Keratinocyte (primary cell): ENCODE measurements at regions not wholly inside any gene's neighbourhood (a gene's known extent, or its start where the extent isn't known, plus 50 kb on each side); places are given as distances from the start of the nearest gene placed in this dataset.

Experiments used
- DNase-seq: peaks from one replicate; pipeline ENCODE4 v3.0.0-alpha.2; 2011; ENCODE audit warnings: low read depth, missing footprints, low spot score
- FAIRE-seq: peaks from 2 replicates; lab custom pipeline; 2011; peaks lifted over from hg19 to GRCh38; lab: Jason Lieb, UNC
- H2AFZ ChIP-seq: 2 replicates; pipeline ENCODE4 v1.6.0; 2012; ENCODE audit warnings: low read length, control low read depth, inconsistent platforms; ENCODE audit not compliant: control insufficient read depth
- H3K27ac ChIP-seq: 2 replicates; pipeline ENCODE4 v1.5.1; 2011; ENCODE audit warnings: low read length; ENCODE audit not compliant: control insufficient read depth, insufficient read depth
- H3K27me3 ChIP-seq: 3 replicates; pipeline ENCODE4 v1.6.0; 2011; ENCODE audit warnings: low read length; ENCODE audit not compliant: control insufficient read depth, insufficient read depth; ENCODE audit errors: extremely low read depth
- H3K36me3 ChIP-seq, 2 experiments: 2 replicates in 1 of 2; 3 replicates in 1 of 2; pipeline ENCODE4 v1.5.1; 2011; ENCODE audit warnings: low read length in 2 of 2, mild to moderate bottlenecking in 1 of 2; ENCODE audit not compliant: control insufficient read depth in 2 of 2, insufficient read depth in 2 of 2; ENCODE audit errors: extremely low read depth in 1 of 2
- H3K4me1 ChIP-seq: 3 replicates; pipeline ENCODE4 v1.5.1; 2011; ENCODE audit warnings: low read length; ENCODE audit not compliant: control insufficient read depth, insufficient read depth; ENCODE audit errors: extremely low read depth
- H3K4me2 ChIP-seq: 3 replicates; pipeline ENCODE4 v1.6.0; 2011; ENCODE audit warnings: low read depth, low read length; ENCODE audit not compliant: control insufficient read depth, insufficient read depth; ENCODE audit errors: extremely low read depth
- H3K4me3 ChIP-seq, 3 experiments: fragments of 200-600 bp in 1 of 3; sonication (generic) in 1 of 3; 2 replicates in 2 of 3; 3 replicates in 1 of 3; pipeline ENCODE4 v1.5.1; 2011 to 2016; ENCODE audit warnings: low read length in 3 of 3, mild to moderate bottlenecking in 3 of 3, control low read depth in 2 of 3, inconsistent platforms in 1 of 3, low read depth in 1 of 3, mixed read lengths in 1 of 3, mixed run types in 1 of 3, moderate library complexity in 1 of 3; ENCODE audit not compliant: control insufficient read depth in 2 of 3, insufficient read depth in 2 of 3; ENCODE audit errors: extremely low read depth in 1 of 3
- H3K79me2 ChIP-seq: 2 replicates; pipeline ENCODE4 v1.6.0; 2012; ENCODE audit warnings: low read length; ENCODE audit not compliant: control insufficient read depth, insufficient read depth
- H3K9ac ChIP-seq: 3 replicates; pipeline ENCODE4 v1.6.0; 2011; ENCODE audit warnings: low read length; ENCODE audit not compliant: control insufficient read depth, insufficient read depth; ENCODE audit errors: extremely low read depth
- H3K9me1 ChIP-seq: 3 replicates; pipeline ENCODE4 v1.6.0; 2011; ENCODE audit warnings: low read length; ENCODE audit not compliant: control insufficient read depth, insufficient read depth; ENCODE audit errors: extremely low read depth
- H3K9me3 ChIP-seq: 2 replicates; pipeline ENCODE4 v1.5.1; 2012; ENCODE audit warnings: low read depth, low read length; ENCODE audit not compliant: control insufficient read depth
- H4K20me1 ChIP-seq: 3 replicates; pipeline ENCODE4 v1.6.0; 2011; ENCODE audit warnings: low read length; ENCODE audit not compliant: control insufficient read depth, insufficient read depth; ENCODE audit errors: extremely low read depth
- CTCF ChIP-seq, 3 experiments: IDR thresholded peaks in 1 of 3; conservative IDR thresholded peaks in 1 of 3; optimal IDR thresholded peaks in 1 of 3; 2 replicates in 2 of 3; 3 replicates in 1 of 3; pipeline versions ENCODE3 to v1.5.1; 2011; ENCODE audit warnings: low read length in 3 of 3, mild to moderate bottlenecking in 3 of 3, moderate library complexity in 2 of 3, control low read depth in 1 of 3, inconsistent platforms in 1 of 3; ENCODE audit not compliant: insufficient read depth in 2 of 3; ENCODE audit errors: extremely low read depth in 1 of 3
- EZH2 ChIP-seq: IDR thresholded peaks from one replicate; pipeline ENCODE4 v1.6.1; 2012; ENCODE audit warnings: inconsistent platforms, mild to moderate bottlenecking, low read length, moderate library complexity
- dilution Hi-C: fragments of 300-500 bp; cut with MboI; formaldehyde crosslinking; loops from one replicate; pipeline ENCODE4 v1.7.0; 2020; ENCODE audit warnings: low sequenced_read_pairs; ENCODE audit not compliant: extremely low pct_ligation_motif_present

DNA sequence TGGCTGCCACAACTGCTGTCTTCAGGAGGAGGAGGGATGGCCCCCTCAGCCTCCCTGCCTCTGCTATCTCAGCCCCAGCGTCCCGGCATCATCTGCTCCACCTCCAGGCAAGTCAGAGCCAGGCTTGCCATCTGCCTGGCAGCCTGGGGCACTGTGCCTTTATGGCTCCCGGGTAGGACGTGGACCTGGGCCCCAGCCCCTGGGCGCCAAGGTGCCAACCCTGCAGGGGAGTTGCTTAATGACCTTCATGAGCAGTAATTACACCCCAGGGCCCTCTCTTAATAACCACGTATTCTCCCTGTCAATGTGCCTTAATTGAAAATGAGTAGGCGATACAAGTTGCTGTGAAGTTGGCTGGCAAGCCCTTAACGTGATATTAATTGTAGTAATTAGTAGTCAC lies 122.1 kb upstream of the MLN start:
- Histone ChIP-seq H3K4me2 (no peak overlapping the region), H3K27ac (no peak overlapping the region), H3K27me3 (no peaks in the 10 kb centered on the region), H3K9me3 (no peaks in the 10 kb centered on the region), H3K9me1 (no peaks in the 10 kb centered on the region), H4K20me1 (no peaks in the 10 kb centered on the region), H3K4me3 (no peak overlapping the region), H3K36me3 (no peaks in the 10 kb centered on the region), H3K79me2 (no peaks in the 10 kb centered on the region), H3K4me1 (no peaks in the 10 kb centered on the region), H2AFZ (no peak overlapping the region), H3K9ac (no peak overlapping the region)
- FAIRE-seq: no peak
- DNase-seq: no peak
- TF ChIP-seq EZH2: no peak
- TF ChIP-seq CTCF (optimal IDR thresholded peaks at IDR 0.05 in 1 of 3, IDR thresholded peaks at IDR 0.05 in 1 of 3, conservative IDR thresholded peaks at IDR 0.05 in 1 of 3; ENCODE audit: extremely low read depth in 1 of 3, insufficient read depth in 2 of 3, low read length in 3 of 3): no peak
- dilution Hi-C loops: no loop called here

DNA sequence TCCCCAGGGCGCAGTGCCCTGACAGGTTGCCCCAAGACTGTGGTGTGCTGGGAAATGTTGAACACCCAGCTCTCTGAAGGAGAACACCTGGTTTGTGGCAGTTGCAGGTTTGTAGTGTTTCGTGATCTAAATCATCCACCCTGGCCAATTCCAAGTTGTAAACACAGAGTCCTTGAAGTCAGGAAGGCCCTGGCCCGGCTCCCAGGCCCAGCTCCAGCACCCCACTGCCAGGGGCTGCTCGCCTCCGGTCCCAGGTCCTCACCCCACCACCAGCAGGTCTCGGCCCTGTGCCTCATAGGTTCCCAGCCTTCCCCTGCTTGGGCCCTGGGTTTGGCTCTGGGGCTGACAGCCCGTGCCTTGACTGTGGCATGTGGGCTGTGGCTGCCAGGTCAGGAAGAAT lies 121.4 kb upstream of the MLN start:
- Histone ChIP-seq H3K4me2 (no peak overlapping the region), H3K9me1 (no peaks in the 10 kb centered on the region), H3K36me3 (no peaks in the 10 kb centered on the region), H3K9me3 (no peaks in the 10 kb centered on the region), H3K27ac (no peak overlapping the region), H3K79me2 (no peaks in the 10 kb centered on the region), H4K20me1 (no peaks in the 10 kb centered on the region), H3K27me3 (no peaks in the 10 kb centered on the region), H3K4me1 (no peaks in the 10 kb centered on the region), H3K9ac (no peak overlapping the region), H2AFZ (no peak overlapping the region), H3K4me3 (no peak overlapping the region)
- DNase-seq (no peak), FAIRE-seq (no peak)
- TF ChIP-seq CTCF (optimal IDR thresholded peaks at IDR 0.05 in 1 of 3, IDR thresholded peaks at IDR 0.05 in 1 of 3, conservative IDR thresholded peaks at IDR 0.05 in 1 of 3; ENCODE audit: extremely low read depth in 1 of 3, insufficient read depth in 2 of 3, low read length in 3 of 3) (no peak), EZH2 (no peak)
- dilution Hi-C loops: no loop called here
